ENCODE measurements at regions not wholly inside any gene's neighbourhood (a gene's known extent, or its start where the extent isn't known, plus 50 kb on each side); places are given as distances from the start of the nearest gene placed in this dataset.

GRCh38 chr13:75196147-75196837 is 285.7 kb downstream of the TBC1D4 start:
- Histone ChIP-seq H3K27me3 (replicated peaks; ENCODE audit: insufficient read depth) (no peaks in the 10 kb centered on the region), H3K27ac (no peak overlapping the region), H3K4me1 (replicated peaks) (no peaks in the 10 kb centered on the region), H3K36me3 (no peaks in the 10 kb centered on the region), H3K4me3 (no peak overlapping the region), H3K9me3 (no peaks in the 10 kb centered on the region)
- TF ChIP-seq POLR2A (IDR thresholded peaks at IDR 0.05) = no peak
- no peak for TF ChIP-seq CTCF (IDR thresholded peaks at IDR 0.05)
- TF ChIP-seq POLR2AphosphoS5 (IDR thresholded peaks at IDR 0.05) = no peak
- 54% methylated on average over 4 of the region's 4 CpGs for WGBS
- intact Hi-C loops (cut with DNase I) = no loop called here
- DNase-seq (ENCODE audit: low spot score) = no peak

- H3K27me3 ChIP-seq (replicated peaks; ENCODE audit: insufficient read depth) = no peaks in the 10 kb centered on the region
- no peaks in the 10 kb centered on the region for H3K36me3 ChIP-seq
- no peak for DNase-seq (ENCODE audit: low spot score)
- 89% methylated on average over 7 of the region's 7 CpGs for WGBS
- TF ChIP-seq CTCF (IDR thresholded peaks at IDR 0.05) = no peak
- no peak for TF ChIP-seq POLR2AphosphoS5 (IDR thresholded peaks at IDR 0.05)
- TF ChIP-seq POLR2A (IDR thresholded peaks at IDR 0.05) = no peak
- H3K9me3 ChIP-seq = no peaks in the 10 kb centered on the region
- intact Hi-C loops (cut with DNase I) = no loop called here
- no peaks in the 10 kb centered on the region for H3K4me1 ChIP-seq (replicated peaks)
- H3K27ac ChIP-seq = no peak overlapping the region
- no peak overlapping the region for H3K4me3 ChIP-seq
Measured at GRCh38 chr13:75195495-75196146, 286.3 kb downstream of the TBC1D4 start.

- intact Hi-C loops (cut with DNase I) = no loop called here
- Histone ChIP-seq H3K4me3 (no peak overlapping the region), H3K9me3 (no peaks in the 10 kb centered on the region), H3K27me3 (replicated peaks; ENCODE audit: insufficient read depth) (no peaks in the 10 kb centered on the region), H3K4me1 (replicated peaks) (no peaks in the 10 kb centered on the region), H3K27ac (no peak overlapping the region), H3K36me3 (no peaks in the 10 kb centered on the region)
- no peak for DNase-seq (ENCODE audit: low spot score)
- TF ChIP-seq CTCF (IDR thresholded peaks at IDR 0.05) (no peak), POLR2A (IDR thresholded peaks at IDR 0.05) (no peak), POLR2AphosphoS5 (IDR thresholded peaks at IDR 0.05) (no peak)
- WGBS = 72% methylated on average over 5 of the region's 5 CpGs
Measured at GRCh38 chr13:75194717-75195462, 287.1 kb downstream of the TBC1D4 start.

- no peaks in the 10 kb centered on the region for H3K36me3 ChIP-seq
- 14% methylated on average over 2 of the region's 2 CpGs for whole genome bisulfite sequencing
- H3K4me1 ChIP-seq (replicated peaks) = no peaks in the 10 kb centered on the region
Measured at GRCh38 chr13:75186379-75186778, 295.6 kb downstream of the TBC1D4 start.

More at GRCh38 chr13:75186379-75186778, 295.6 kb downstream of the TBC1D4 start:
- TF ChIP-seq CTCF (IDR thresholded peaks at IDR 0.05) (no peak), POLR2AphosphoS5 (IDR thresholded peaks at IDR 0.05) (no peak), POLR2A (IDR thresholded peaks at IDR 0.05) (no peak)
- Histone ChIP-seq H3K27me3 (replicated peaks; ENCODE audit: insufficient read depth) (no peaks in the 10 kb centered on the region), H3K9me3 (no peaks in the 10 kb centered on the region), H3K27ac (no peak overlapping the region), H3K4me3 (no peak overlapping the region)
- intact Hi-C loops (cut with DNase I) = no loop called here
- DNase-seq (ENCODE audit: low spot score) = no peak
